Brain microvascular endothelial cell (primary cell): ENCODE measurements at regions not wholly inside any gene's neighbourhood (a gene's known extent, or its start where the extent isn't known, plus 50 kb on each side); places are given as distances from the start of the nearest gene placed in this dataset.

Experiments
- DNase-seq: peaks from one replicate; pipeline ENCODE4 v3.0.0-alpha.2; 2020
- H3K27ac ChIP-seq: fragments of 250-450 bp; sonication (Bioruptor Pico); 2 replicates; pipeline ENCODE4 v1.5.1; 2020; ENCODE audit warnings: mild to moderate bottlenecking, moderate library complexity
- H3K27me3 ChIP-seq: fragments of 250-450 bp; sonication (Bioruptor Pico); replicated peaks from 2 replicates; pipeline ENCODE4 v1.5.1; 2020; ENCODE audit warnings: mild to moderate bottlenecking
- H3K36me3 ChIP-seq: fragments of 250-450 bp; sonication (Bioruptor Pico); replicated peaks from 2 replicates; pipeline ENCODE4 v1.5.1; 2020; ENCODE audit warnings: mild to moderate bottlenecking
- H3K4me3 ChIP-seq: 2 replicates; pipeline ENCODE4 v1.5.1; 2011; ENCODE audit warnings: low read depth, mild to moderate bottlenecking, control low read depth, low read length, moderate library complexity
- CTCF ChIP-seq: IDR thresholded peaks from 2 replicates; pipeline ENCODE4 v1.5.1; 2011; ENCODE audit warnings: low read depth, mild to moderate bottlenecking, moderate library complexity, low read length, control low read depth, inconsistent platforms; ENCODE audit errors: missing control alignments
- in situ Hi-C: cut with HindIII; loops from 2 replicates; pipeline ENCODE4 v1.10.0; 2017; ENCODE audit warnings: low sequenced_read_pairs, low pct_ligation_motif_present

GRCh38 chr6:133062077-133062476, 179.1 kb upstream of the EYA4 start:
- Histone ChIP-seq H3K27ac (no peak overlapping the region), H3K27me3 (no peaks in the 10 kb centered on the region), H3K4me3 (no peak overlapping the region), H3K36me3 (no peaks in the 10 kb centered on the region)
- no peak for TF ChIP-seq CTCF
- in situ Hi-C loops: no loop called here
- peak; percentile 56 for DNase-seq

- no peak for DNase-seq
- no peak for TF ChIP-seq CTCF
- no peak overlapping the region for H3K27ac ChIP-seq
- H3K27me3 ChIP-seq: no peaks in the 10 kb centered on the region
- no peaks in the 10 kb centered on the region for H3K36me3 ChIP-seq
- in situ Hi-C loops: no loop called here
- no peak overlapping the region for H3K4me3 ChIP-seq
Measured at GRCh38 chr6:133062696-133063306, 178.4 kb upstream of the EYA4 start.

GRCh38 chr6:133067960-133068359, 173.2 kb upstream of the EYA4 start:
- H3K27ac ChIP-seq: no peak overlapping the region
- no peaks in the 10 kb centered on the region for H3K36me3 ChIP-seq
- no peaks in the 10 kb centered on the region for H3K27me3 ChIP-seq
- TF ChIP-seq CTCF: no peak
- H3K4me3 ChIP-seq: no peak overlapping the region
- no peak for DNase-seq
- in situ Hi-C loops: no loop called here

GRCh38 chr6:133070410-133071043, 170.6 kb upstream of the EYA4 start:
- no peak for DNase-seq
- no peak overlapping the region for H3K27ac ChIP-seq
- no peak overlapping the region for H3K4me3 ChIP-seq
- in situ Hi-C loops: no loop called here
- H3K36me3 ChIP-seq: no peaks in the 10 kb centered on the region
- H3K27me3 ChIP-seq: no peaks in the 10 kb centered on the region
- no peak for TF ChIP-seq CTCF

GRCh38 chr6:133079901-133080300, 161.3 kb upstream of the EYA4 start:
- DNase-seq: no peak
- H3K4me3 ChIP-seq: no peak overlapping the region
- in situ Hi-C loops: no loop called here

More at GRCh38 chr6:133079901-133080300, 161.3 kb upstream of the EYA4 start:
- no peaks in the 10 kb centered on the region for H3K36me3 ChIP-seq
- TF ChIP-seq CTCF: no peak
- H3K27ac ChIP-seq: no peak overlapping the region
- no peaks in the 10 kb centered on the region for H3K27me3 ChIP-seq
